Superior temporal gyrus (tissue), 1 donor: ENCODE measurements at regions not wholly inside any gene's neighbourhood (a gene's known extent, or its start where the extent isn't known, plus 50 kb on each side); places are given as distances from the start of the nearest gene placed in this dataset.

Experiments used
- DNase-seq: peaks from one replicate; pipeline ENCODE4 v3.0.0-alpha.2; 2016; ENCODE audit errors: extremely low spot score

DNA sequence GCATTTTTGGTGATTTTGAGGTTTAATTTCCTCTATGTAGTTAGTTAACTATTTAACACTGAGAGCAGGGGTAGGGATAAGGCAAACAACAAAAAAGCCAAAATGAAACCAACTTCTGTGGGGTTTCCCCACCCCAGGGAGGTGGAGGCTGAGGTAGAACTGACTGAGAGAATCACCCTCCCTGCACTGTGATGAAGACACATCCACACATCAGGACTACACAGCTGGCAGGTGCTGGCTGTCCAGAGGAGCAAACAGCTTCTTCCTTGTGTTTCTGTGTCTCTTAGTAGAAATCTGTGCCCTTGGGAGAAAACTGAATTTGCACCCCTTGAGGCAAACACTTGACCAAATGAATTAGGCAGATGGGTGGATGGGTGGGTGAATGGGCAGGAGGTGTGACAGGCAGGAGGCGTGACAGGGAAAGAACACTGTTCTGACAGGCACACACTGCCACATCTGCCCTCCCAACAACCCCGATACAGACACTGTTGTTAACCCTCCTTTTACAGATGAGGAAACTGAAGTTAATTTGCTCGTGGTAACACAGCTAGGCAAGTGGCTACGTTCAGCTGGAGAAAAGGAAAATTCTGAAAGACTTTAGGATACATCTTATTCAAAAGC, 62.9 kb upstream of the AMZ2 start:
- no peak for DNase-seq

DNA sequence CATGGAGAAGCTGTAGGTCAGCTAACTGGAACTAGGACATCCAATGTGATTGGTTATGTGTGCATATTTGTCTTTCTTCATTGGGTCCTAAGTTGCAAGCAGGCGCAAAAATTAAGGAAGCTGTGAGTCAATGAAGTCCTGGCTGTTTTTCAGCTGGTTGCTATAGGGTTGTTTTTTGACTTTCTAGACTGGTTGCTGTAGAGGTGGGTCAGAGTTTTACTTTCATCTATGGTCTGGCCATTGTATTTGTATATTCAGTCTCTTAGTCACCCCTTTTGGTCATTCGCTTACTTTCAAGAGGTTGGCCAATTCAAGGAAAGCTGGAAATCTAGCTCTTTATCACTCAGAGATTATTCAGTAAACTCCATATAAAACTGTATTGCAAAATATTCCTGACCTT, 62.0 kb upstream of the AMZ2 start:
- DNase-seq, result no peak

DNA sequence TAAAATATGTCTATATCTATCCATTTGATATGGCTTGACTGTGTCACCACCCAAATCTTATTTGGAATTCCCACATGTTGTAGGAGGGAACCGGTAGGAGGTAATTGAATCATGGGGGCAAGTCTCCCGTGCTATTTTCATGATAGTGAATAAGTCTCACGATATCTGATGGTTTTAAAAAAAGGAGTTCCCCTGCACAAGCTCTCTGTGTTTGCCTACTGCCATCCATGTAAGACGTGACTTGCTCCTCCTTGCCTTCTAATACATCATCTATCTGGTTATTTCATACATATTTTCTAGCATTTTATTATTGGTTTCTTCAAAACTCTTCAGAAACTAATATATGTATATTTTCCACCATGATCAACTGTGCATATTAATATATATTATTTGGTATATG, 57.3 kb upstream of the AMZ2 start:
- no peak for DNase-seq

DNA sequence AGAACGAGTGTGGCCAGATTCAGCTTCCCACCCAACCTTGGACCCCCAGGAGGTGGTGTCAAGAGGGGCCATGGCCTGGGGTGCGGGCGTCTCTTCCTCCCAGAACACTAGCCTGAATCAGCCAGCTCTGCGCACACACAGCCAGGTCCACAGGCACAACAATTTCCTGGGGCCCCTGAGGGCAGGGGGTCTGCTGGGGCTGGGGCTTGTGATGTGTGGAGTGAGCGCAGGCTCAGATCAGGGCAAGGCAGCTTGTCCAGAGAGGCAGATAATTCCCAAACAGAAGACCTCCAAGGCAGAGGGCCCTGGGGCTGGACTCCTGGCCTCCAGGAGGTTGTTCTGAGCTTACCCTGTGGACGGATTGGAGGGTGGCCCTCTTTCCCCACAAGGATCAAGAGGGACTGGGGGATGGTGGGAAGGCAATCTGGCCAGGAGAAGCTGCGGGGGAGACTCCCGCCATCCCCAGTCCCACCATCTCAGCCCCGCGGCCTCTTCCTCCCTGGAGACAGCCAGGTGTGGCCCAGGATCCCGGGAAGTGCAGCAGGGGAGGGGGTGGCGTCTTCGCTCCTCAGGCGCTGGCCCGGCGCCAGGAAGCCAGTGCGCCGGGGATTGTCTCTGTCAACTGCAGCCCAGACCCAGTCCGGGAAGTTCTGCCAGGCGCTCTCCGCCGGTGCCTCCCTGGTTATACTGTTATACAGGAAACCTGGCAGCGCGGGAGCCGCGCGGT, 52.0 kb upstream of the AMZ2 start:
- DNase-seq, result no peak

DNA sequence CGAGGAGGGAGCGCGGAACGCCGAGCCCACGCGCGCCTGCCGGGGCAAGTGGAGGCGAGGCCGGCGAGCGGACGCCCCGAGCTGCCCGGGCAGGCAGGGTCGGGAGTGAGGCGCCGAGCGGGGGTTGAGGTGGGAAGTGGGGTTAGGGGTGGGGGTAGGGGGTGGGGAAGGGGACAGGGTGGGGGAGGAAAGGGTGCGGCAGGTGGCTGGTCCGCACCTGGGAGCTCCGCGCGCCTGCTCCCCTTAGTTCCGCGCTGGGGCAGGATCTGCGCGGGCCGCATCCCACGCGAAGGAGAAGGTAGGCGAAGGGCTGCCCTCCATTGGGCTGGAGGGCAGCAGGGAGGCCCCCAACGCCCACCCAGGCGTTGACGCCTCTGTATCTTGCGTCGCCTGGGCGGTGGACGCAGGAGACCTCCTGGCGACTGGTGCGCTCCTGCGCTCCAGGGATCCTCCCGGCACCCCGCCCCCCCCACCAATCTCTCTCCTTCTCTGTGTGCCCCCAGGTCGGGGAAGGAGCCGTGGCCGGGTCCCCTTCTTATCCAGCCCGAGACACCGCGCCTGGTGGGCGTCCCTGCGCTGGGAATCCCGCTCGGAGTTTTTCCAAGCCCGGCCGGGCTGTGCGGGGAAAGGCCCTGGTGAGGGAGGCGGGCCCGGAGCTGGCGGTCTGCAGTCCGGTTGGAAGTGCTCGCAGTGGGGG, 51.3 kb upstream of the AMZ2 start:
- DNase-seq, result no peak

DNA sequence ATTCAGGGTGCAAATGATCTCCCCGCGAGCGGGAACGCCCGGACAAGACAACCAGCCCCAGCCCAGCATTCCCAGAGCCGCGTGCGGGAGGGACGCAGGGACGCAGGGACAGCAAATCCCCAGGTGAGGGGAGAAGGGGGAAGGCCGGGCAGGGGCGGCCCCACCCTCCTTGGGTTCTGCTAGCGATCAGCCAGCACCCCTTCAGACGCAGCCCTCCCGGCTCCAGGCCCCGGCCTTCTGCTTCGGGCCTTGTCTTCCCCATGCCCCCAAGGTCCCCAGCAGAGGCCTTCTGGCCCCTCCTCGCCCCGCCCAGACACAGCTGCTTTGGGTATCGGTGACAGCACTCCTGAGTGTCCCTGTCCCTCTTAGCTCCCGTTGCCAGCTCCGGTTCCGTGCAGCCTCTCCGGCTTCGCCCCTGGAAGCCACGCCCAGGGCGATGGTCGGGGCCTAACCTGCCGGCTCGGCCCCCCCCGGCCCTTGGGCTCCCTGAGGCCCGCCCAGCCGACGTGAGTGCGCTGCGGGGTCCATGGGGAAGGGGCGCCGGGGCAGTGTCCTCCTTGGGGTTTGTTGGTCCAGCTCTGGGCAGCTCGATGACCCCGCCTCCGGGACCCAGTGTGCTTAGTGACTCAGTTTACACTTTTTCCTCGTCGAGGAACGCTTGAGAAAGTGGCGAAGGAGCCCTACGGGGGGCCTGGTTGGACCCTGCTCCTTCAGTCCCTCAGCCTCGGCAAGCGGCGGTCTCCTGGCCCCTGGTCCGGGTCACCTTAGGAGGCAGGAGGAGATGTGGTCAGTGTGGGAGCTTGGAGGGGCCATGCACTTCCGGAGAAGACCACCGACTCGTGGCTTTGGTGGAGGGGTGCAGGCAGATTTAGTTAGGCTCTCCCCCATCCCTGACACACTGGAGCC, 50.5 kb upstream of the AMZ2 start:
- no peak for DNase-seq

DNA sequence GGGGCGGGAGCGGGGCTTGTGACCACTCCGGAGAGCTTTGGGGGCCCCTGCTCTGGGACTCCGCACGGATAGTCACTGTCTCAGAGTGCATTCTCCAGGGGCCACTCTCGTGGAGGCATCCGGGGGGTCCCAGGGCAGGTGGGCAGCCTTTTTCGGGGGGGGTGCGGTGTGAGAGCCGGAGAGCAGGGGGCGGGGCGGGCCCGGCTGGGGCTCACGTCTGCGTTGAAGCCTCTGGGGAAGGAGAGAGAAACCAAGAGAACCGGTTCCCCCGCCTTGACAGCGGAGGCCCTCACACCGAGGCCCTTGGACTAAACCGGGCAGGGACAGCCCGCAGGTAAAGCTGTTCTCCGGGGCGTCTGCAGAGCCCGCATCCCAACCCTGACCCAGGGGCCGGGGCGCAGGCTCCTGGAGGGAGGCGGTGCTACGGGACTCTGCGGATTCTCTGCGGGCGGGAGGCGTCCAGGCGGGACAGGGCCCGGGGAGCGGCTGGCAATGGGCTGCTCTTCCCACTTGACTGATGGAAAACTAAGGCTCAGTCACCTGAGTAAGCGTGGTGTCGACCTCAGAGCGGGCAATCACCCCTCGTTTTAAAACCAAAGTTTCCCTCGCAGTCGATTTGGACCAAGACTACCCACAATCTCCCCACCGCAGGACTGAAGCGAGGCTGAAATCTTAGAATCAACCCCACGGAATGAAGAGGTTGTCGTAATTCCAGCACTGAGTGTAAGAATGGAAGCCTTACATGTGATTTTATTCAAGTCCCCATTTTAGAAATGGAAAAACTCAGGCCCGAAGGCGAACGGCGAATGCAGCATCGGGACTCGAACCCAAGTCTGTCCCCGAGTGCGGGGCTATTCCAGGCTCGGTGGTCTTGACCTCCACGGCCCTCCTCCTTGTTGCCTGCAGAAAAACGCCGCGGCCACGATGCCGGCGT, 49.6 kb upstream of the AMZ2 start:
- DNase-seq, result no peak
